AG04450 (cell line): ENCODE measurements at regions not wholly inside any gene's neighbourhood (a gene's known extent, or its start where the extent isn't known, plus 50 kb on each side); places are given as distances from the start of the nearest gene placed in this dataset.

Experiments used
- CTCF ChIA-PET: fragments of 300-600, 350-600 bp; formaldehyde crosslinking; extraction: SDS; loops from one replicate; lab custom pipeline; 2022; ENCODE audit warnings: antibody characterized with exemption, inconsistent platforms; lab: Charles Lee
- POLR2A ChIA-PET: fragments of 350-600 bp; formaldehyde crosslinking; extraction: SDS; loops from one replicate; lab custom pipeline; 2021; ENCODE audit warnings: antibody characterized with exemption, inconsistent platforms; lab: Yijun Ruan, JAX
- DNase-seq: peaks from one replicate; pipeline ENCODE4 v3.0.0-alpha.2; 2011; ENCODE audit warnings: low read depth, low spot score
- H3K27ac ChIP-seq: one replicate; pipeline ENCODE4 v1.5.1; 2012; ENCODE audit warnings: low read depth, low read length, control low read depth
- H3K27me3 ChIP-seq: one replicate; pipeline ENCODE4 v1.6.0; 2012; ENCODE audit warnings: low read length; ENCODE audit not compliant: control insufficient read depth, insufficient read depth
- H3K4me3 ChIP-seq: 2 replicates; pipeline ENCODE4 v1.5.1; 2011; ENCODE audit warnings: mild to moderate bottlenecking, low read depth, low read length, control low read depth
- H3K9me3 ChIP-seq: 2 replicates; pipeline ENCODE4 v1.5.1; 2012; ENCODE audit warnings: low read length; ENCODE audit not compliant: control insufficient read depth, insufficient read depth
- CTCF ChIP-seq: IDR thresholded peaks from 2 replicates; pipeline ENCODE4 v1.5.1; 2011; ENCODE audit warnings: low read depth, low read length, control low read depth, inconsistent platforms

- H3K4me3 ChIP-seq: no peak overlapping the region
- no peak overlapping the region for H3K27ac ChIP-seq
- ChIA-PET POLR2A (no interaction called here), CTCF (no interaction called here)
- H3K27me3 ChIP-seq: no peaks in the 10 kb centered on the region
- peaks cover 10% of the 10 kb centered on the region for H3K9me3 ChIP-seq
- no peak for TF ChIP-seq CTCF
- DNase-seq: no peak
These were observed 199.0 kb downstream of the NUFIP1 start for GRCh38 chr13:44790289-44790688.

- ChIA-PET CTCF (no interaction called here), POLR2A (no interaction called here)
These were observed 201.7 kb downstream of the NUFIP1 start for GRCh38 chr13:44787617-44788016.

DNA sequence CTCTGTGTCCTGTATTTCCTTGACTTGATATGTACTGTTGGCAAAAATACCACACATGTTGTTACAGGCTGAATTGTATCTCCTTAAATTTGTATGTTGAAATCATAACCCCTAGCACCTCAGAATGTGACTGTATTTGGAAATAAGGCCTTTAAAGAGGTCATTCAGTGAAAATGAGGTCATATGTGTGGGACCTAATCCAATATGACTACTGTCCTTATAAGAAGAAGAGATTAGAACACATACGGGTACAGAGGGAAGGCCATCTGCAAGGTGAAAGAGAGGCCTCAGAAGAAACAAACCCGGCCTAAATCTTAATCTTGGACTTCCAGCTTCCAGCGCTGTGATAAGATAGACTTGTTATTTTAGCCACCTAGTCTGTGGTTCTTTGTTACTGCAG is 202.5 kb downstream of the NUFIP1 start:
- DNase-seq: no peak
- Histone ChIP-seq H3K9me3 (peaks cover 10% of the 10 kb centered on the region), H3K27ac (no peak overlapping the region), H3K27me3 (no peaks in the 10 kb centered on the region), H3K4me3 (no peak overlapping the region)
- ChIA-PET CTCF (no interaction called here), POLR2A (no interaction called here)
- no peak for TF ChIP-seq CTCF

More at GRCh38 chr13:44787617-44788016, 201.7 kb downstream of the NUFIP1 start:
- DNase-seq: no peak
- Histone ChIP-seq H3K27ac (no peak overlapping the region), H3K27me3 (no peaks in the 10 kb centered on the region), H3K9me3 (peaks cover 10% of the 10 kb centered on the region), H3K4me3 (no peak overlapping the region)
- no peak for TF ChIP-seq CTCF

- CTCF ChIA-PET: no interaction called here
- Histone ChIP-seq H3K4me3 (no peak overlapping the region), H3K27ac (no peak overlapping the region), H3K9me3 (peaks cover 10% of the 10 kb centered on the region), H3K27me3 (no peaks in the 10 kb centered on the region)
- TF ChIP-seq CTCF: no peak
- POLR2A ChIA-PET: no interaction called here
- DNase-seq: no peak
These were observed 203.9 kb downstream of the NUFIP1 start for GRCh38 chr13:44785401-44785800.

DNA sequence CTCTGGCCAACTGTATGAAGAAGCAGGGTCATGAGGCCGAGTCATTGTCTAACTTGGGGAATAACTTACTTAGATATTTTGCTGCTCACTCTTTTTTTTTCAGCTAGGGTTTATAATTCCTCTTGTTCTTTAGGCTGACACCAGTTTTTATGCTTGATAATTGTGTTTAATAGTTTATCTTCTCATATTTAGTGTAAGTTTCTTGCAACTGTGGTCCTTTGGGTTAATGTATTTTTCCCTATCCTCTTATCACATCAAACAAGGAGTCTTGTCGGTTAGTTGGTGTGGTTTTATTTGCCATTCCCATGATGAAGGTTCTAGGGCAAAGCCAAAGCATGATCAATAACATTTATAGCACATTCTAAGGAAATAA is 204.6 kb downstream of the NUFIP1 start:
- H3K9me3 ChIP-seq: peaks cover 4% of the 10 kb centered on the region
- no peaks in the 10 kb centered on the region for H3K27me3 ChIP-seq
- CTCF ChIA-PET: no interaction called here
- POLR2A ChIA-PET: no interaction called here
- no peak overlapping the region for H3K27ac ChIP-seq
- H3K4me3 ChIP-seq: no peak overlapping the region
- no peak for DNase-seq
- no peak for TF ChIP-seq CTCF
